ENCODE measurements at regions not wholly inside any gene's neighbourhood (a gene's known extent, or its start where the extent isn't known, plus 50 kb on each side); places are given as distances from the start of the nearest gene placed in this dataset.

DNA sequence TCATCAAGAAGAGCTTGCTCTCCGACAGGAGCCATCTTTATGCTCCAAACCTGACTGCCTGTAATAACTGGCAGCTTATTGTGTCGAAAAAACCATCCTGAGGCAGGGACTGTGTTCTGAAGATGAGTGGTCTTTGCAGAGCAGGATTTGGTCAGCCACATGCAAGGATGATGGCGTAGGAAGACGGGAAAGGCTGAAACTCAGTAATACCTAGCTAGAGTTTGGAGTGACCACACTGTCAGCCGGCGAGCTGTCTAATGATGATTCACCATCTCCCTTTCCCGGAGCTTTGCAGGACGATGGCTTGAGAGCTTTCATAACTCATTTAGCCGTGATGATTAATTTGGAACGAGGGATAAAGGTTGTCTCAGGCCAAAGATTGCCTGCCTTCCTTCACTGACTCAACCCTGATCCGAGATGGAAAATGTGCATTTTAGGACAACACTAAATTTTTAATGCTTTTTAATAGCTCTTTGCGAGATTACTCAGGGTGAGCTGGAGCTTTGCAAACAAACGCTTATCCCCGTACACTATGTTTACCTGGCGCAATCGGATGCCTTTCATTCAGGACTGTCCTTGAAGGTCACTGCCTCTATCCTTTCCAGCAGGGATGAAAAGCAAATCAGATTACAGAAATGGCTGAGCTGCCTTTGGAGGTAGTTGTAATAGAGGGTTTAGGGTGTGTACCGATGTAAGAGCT lies 288.5 kb downstream of the ASMT start (continued):
- TF ChIP-seq, protein P1, sequence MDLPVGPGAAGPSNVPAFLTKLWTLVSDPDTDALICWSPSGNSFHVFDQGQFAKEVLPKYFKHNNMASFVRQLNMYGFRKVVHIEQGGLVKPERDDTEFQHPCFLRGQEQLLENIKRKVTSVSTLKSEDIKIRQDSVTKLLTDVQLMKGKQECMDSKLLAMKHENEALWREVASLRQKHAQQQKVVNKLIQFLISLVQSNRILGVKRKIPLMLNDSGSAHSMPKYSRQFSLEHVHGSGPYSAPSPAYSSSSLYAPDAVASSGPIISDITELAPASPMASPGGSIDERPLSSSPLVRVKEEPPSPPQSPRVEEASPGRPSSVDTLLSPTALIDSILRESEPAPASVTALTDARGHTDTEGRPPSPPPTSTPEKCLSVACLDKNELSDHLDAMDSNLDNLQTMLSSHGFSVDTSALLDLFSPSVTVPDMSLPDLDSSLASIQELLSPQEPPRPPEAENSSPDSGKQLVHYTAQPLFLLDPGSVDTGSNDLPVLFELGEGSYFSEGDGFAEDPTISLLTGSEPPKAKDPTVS (IDR thresholded peaks at IDR 0.05; ENCODE audit: low read depth, low read length) = no peak

DNA sequence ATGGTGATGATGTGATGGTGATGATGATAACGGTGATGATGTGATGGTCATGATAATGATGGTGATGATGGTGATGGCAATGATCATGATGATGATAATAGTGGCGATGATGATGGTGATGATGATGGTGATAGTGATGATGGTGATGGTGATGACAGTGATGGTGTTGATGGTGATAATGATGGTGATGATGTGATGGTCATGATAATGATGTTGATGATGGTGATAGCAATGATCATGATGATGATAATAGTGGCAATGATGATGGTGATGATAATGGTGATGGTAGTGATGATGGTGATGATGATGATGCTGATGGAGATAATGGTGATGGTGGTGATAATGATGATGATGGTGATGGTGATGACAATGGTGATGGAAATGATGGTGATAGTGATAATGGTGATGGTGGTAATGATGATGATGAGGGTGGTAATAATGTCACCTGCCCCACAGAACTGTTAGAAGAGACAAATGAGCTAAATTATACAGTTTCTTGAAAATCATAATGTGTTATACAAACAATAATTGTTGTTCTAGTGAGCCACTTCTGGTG lies 289.9 kb downstream of the ASMT start:
- Histone ChIP-seq H3K79me2 (ENCODE audit: control insufficient read depth, insufficient read depth, low read length) (no peaks in the 10 kb centered on the region), H3K9ac (ENCODE audit: control insufficient read depth, insufficient read depth, low read length) (no peak overlapping the region), H4K20me1 (ENCODE audit: control insufficient read depth, insufficient read depth) (no peaks in the 10 kb centered on the region), H3K4me2 (ENCODE audit: control insufficient read depth, insufficient read depth) (no peak overlapping the region), H3K36me3 (ENCODE audit: control insufficient read depth in 2 of 2, insufficient read depth in 2 of 2, low read length in 1 of 2) (no peaks in the 10 kb centered on the region), H3K27me3 (replicated peaks in 1 of 2; ENCODE audit: control insufficient read depth in 2 of 2, insufficient read depth in 2 of 2, low read length in 1 of 2) (no peaks in the 10 kb centered on the region), H3K4me3 (no peak overlapping the region), H3K27ac (ENCODE audit: control insufficient read depth, insufficient read depth) (no peak overlapping the region), H3K9me3 (replicated peaks; ENCODE audit: control insufficient read depth, insufficient read depth, low read length) (no peaks in the 10 kb centered on the region; the same call in 2 of the 3 replicates), H2AFZ (ENCODE audit: control insufficient read depth, low read depth, low read length) (no peak overlapping the region), H3K4me1 (ENCODE audit: control insufficient read depth, insufficient read depth, low read length) (no peaks in the 10 kb centered on the region)
- in situ Hi-C loops (cut with MboI) (no loop called here), intact Hi-C loops (cut with micrococcal nuclease; ENCODE audit: unreplicated experiment) (no loop called here)
- CTCF ChIA-PET = no interaction called here
- no TSS peak for BruUV-seq (replicated peaks)
- DNase-seq (ENCODE audit: low read depth, low spot score) = no peak
- RAD21 ChIA-PET (ENCODE audit: unreplicated experiment) = no interaction called here
- SMC1A ChIA-PET (ENCODE audit: uncharacterized antibody, unreplicated experiment) = no interaction called here
- WGBS (ENCODE audit: insufficient coverage, insufficient replicate concordance, low lambda C conversion rate, missing lambda C conversion rate) = 32% methylated on average over 2 of the region's 2 CpGs
- ATAC-seq = no peak
- TF ChIP-seq JUND (IDR thresholded peaks at IDR 0.05; ENCODE audit: low read depth, low read length) = no peak
- TF ChIP-seq, protein P2, sequence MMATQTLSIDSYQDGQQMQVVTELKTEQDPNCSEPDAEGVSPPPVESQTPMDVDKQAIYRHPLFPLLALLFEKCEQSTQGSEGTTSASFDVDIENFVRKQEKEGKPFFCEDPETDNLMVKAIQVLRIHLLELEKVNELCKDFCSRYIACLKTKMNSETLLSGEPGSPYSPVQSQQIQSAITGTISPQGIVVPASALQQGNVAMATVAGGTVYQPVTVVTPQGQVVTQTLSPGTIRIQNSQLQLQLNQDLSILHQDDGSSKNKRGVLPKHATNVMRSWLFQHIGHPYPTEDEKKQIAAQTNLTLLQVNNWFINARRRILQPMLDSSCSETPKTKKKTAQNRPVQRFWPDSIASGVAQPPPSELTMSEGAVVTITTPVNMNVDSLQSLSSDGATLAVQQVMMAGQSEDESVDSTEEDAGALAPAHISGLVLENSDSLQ (IDR thresholded peaks at IDR 0.05) = no peak
- TF ChIP-seq, protein P3, sequence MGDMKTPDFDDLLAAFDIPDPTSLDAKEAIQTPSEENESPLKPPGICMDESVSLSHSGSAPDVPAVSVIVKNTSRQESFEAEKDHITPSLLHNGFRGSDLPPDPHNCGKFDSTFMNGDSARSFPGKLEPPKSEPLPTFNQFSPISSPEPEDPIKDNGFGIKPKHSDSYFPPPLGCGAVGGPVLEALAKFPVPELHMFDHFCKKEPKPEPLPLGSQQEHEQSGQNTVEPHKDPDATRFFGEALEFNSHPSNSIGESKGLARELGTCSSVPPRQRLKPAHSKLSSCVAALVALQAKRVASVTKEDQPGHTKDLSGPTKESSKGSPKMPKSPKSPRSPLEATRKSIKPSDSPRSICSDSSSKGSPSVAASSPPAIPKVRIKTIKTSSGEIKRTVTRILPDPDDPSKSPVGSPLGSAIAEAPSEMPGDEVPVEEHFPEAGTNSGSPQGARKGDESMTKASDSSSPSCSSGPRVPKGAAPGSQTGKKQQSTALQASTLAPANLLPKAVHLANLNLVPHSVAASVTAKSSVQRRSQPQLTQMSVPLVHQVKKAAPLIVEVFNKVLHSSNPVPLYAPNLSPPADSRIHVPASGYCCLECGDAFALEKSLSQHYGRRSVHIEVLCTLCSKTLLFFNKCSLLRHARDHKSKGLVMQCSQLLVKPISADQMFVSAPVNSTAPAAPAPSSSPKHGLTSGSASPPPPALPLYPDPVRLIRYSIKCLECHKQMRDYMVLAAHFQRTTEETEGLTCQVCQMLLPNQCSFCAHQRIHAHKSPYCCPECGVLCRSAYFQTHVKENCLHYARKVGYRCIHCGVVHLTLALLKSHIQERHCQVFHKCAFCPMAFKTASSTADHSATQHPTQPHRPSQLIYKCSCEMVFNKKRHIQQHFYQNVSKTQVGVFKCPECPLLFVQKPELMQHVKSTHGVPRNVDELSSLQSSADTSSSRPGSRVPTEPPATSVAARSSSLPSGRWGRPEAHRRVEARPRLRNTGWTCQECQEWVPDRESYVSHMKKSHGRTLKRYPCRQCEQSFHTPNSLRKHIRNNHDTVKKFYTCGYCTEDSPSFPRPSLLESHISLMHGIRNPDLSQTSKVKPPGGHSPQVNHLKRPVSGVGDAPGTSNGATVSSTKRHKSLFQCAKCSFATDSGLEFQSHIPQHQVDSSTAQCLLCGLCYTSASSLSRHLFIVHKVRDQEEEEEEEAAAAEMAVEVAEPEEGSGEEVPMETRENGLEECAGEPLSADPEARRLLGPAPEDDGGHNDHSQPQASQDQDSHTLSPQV (IDR thresholded peaks at IDR 0.05) = no peak
- no peak for FAIRE-seq
- POLR2A ChIA-PET = no interaction called here
